Ovary (tissue), 3 donors: ENCODE measurements at regions not wholly inside any gene's neighbourhood (a gene's known extent, or its start where the extent isn't known, plus 50 kb on each side); places are given as distances from the start of the nearest gene placed in this dataset.

ENCODE experiments used
- CTCF ChIP-seq, 3 donors: fragments of 450-650 bp in 2 of 3; fragments of 200-600 bp in 1 of 3; IDR thresholded peaks; one replicate each; pipeline versions ENCODE4 v1.5.1 to v1.8.0; 2016 to 2022; ENCODE audit warnings: antibody characterized with exemption in 3 of 3, mild to moderate bottlenecking in 1 of 3
- POLR2A ChIP-seq: fragments of 450-650 bp; IDR thresholded peaks from one replicate; pipeline ENCODE4 v1.6.1; 2017; ENCODE audit warnings: antibody characterized with exemption, mild to moderate bottlenecking, moderate library complexity
- donor health status: DM: no; HTN: no; CAD: no.

- TF ChIP-seq POLR2A (no peak), CTCF (IDR thresholded peaks at IDR 0.05) (no peak)
Observed at GRCh38 chr5:133763744-133764143, 151.4 kb upstream of the FSTL4 start.
